Cardiac muscle cell (in vitro differentiated cells and primary cell): ENCODE measurements at regions not wholly inside any gene's neighbourhood (a gene's known extent, or its start where the extent isn't known, plus 50 kb on each side); places are given as distances from the start of the nearest gene placed in this dataset.

Source experiments
- DNase-seq, 2 donors: peaks; one replicate each; pipeline versions ENCODE4 v3.0.0 to v3.0.0-alpha.2; 2010 to 2017; ENCODE audit warnings: low read depth in 1 of 2, low spot score in 1 of 2
- H3K27ac ChIP-seq: fragments of 200-600 bp; sonication (generic); 2 replicates; pipeline ENCODE4 v1.5.1; 2016
- H3K27me3 ChIP-seq: fragments of 200-600 bp; sonication (generic); 2 replicates; pipeline ENCODE4 v1.6.0; 2016; ENCODE audit warnings: control low read depth
- H3K36me3 ChIP-seq: fragments of 200-600 bp; sonication (generic); 2 replicates; pipeline ENCODE4 v1.5.1; 2016; ENCODE audit warnings: control low read depth
- H3K4me1 ChIP-seq: fragments of 200-600 bp; sonication (generic); 2 replicates; pipeline ENCODE4 v1.8.1; 2017; ENCODE audit warnings: low read depth, mild to moderate bottlenecking, mixed run types
- H3K4me3 ChIP-seq: fragments of 200-600 bp; sonication (generic); 2 replicates; pipeline ENCODE4 v1.5.1; 2016; ENCODE audit warnings: mild to moderate bottlenecking
- H3K9me3 ChIP-seq: fragments of 200-600 bp; sonication (generic); 2 replicates; pipeline ENCODE4 v1.5.1; 2017; ENCODE audit warnings: low read depth, mild to moderate bottlenecking, control low read depth
- CTCF ChIP-seq: IDR thresholded peaks from 2 replicates; pipeline ENCODE4 v1.5.1; 2012; ENCODE audit warnings: low read depth, mild to moderate bottlenecking, low read length

- no peaks in the 10 kb centered on the region for H3K36me3 ChIP-seq
- H3K27ac ChIP-seq = no peak overlapping the region
- no peak for DNase-seq
- no peak for TF ChIP-seq CTCF
- H3K4me3 ChIP-seq = no peak overlapping the region
- H3K4me1 ChIP-seq = no peaks in the 10 kb centered on the region
- H3K9me3 ChIP-seq = no peaks in the 10 kb centered on the region
- H3K27me3 ChIP-seq = no peaks in the 10 kb centered on the region
Observed at GRCh38 chr4:17336986-17337385, 174.9 kb downstream of the QDPR start.

- Histone ChIP-seq H3K36me3 (no peaks in the 10 kb centered on the region), H3K27me3 (no peaks in the 10 kb centered on the region), H3K27ac (no peak overlapping the region), H3K4me1 (no peaks in the 10 kb centered on the region), H3K4me3 (no peak overlapping the region), H3K9me3 (no peaks in the 10 kb centered on the region)
- TF ChIP-seq CTCF = no peak
- DNase-seq = peak in 1 of 2 donors; percentile 52
Observed at GRCh38 chr4:17336524-17336961, 175.3 kb downstream of the QDPR start.

- TF ChIP-seq CTCF = no peak
- Histone ChIP-seq H3K4me1 (no peaks in the 10 kb centered on the region), H3K9me3 (no peaks in the 10 kb centered on the region), H3K27ac (no peak overlapping the region), H3K36me3 (no peaks in the 10 kb centered on the region), H3K4me3 (no peak overlapping the region), H3K27me3 (no peaks in the 10 kb centered on the region)
- DNase-seq = no peak
Observed at GRCh38 chr4:17336069-17336468, 175.8 kb downstream of the QDPR start.

DNA sequence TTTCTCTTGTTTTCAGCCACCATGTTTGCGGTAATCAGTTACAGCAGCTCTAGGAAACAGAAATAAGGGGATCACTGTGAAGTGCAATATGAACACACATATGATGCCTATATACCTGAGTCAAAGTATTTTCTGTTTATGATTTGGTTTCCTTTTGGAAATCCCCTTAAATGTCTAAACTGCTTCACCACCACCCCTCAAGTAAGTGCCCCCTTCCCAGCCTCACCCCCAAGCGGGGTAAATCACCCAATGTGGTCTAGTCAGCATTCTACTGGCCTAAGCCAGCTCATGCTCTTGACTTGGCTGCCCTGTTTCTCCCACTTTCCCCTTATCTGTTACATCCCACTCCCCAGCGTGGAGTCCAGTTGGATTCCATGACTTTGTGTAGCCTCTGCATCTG is 176.5 kb downstream of the QDPR start:
- no peak for TF ChIP-seq CTCF

GRCh38 chr4:17332478-17332877 is 179.4 kb downstream of the QDPR start:
- no peak for TF ChIP-seq CTCF
- Histone ChIP-seq H3K36me3 (no peaks in the 10 kb centered on the region), H3K4me1 (no peaks in the 10 kb centered on the region), H3K9me3 (no peaks in the 10 kb centered on the region), H3K27me3 (no peaks in the 10 kb centered on the region), H3K4me3 (no peak overlapping the region), H3K27ac (no peak overlapping the region)
- no peak for DNase-seq

More for the DNA sequence above, 176.5 kb downstream of the QDPR start:
- no peak for DNase-seq
- Histone ChIP-seq H3K36me3 (no peaks in the 10 kb centered on the region), H3K4me1 (no peaks in the 10 kb centered on the region), H3K27me3 (no peaks in the 10 kb centered on the region), H3K9me3 (no peaks in the 10 kb centered on the region), H3K27ac (no peak overlapping the region), H3K4me3 (no peak overlapping the region)

- DNase-seq = no peak
- Histone ChIP-seq H3K4me3 (no peak overlapping the region), H3K27ac (no peak overlapping the region), H3K36me3 (no peaks in the 10 kb centered on the region), H3K27me3 (no peaks in the 10 kb centered on the region), H3K9me3 (no peaks in the 10 kb centered on the region), H3K4me1 (no peaks in the 10 kb centered on the region)
- TF ChIP-seq CTCF = no peak
Observed at GRCh38 chr4:17329046-17329445, 182.8 kb downstream of the QDPR start.
